Retinal pigment epithelial cell (primary cell): ENCODE measurements at regions not wholly inside any gene's neighbourhood (a gene's known extent, or its start where the extent isn't known, plus 50 kb on each side); places are given as distances from the start of the nearest gene placed in this dataset.

Experiments
- DNase-seq: peaks from one replicate; pipeline ENCODE4 v3.0.0-alpha.2; 2010; ENCODE audit warnings: low read depth
- H3K4me3 ChIP-seq: 2 replicates; pipeline ENCODE4 v1.5.1; 2011; ENCODE audit warnings: mild to moderate bottlenecking, low read length, control low read depth, moderate library complexity
- TF ChIP-seq, protein P1 (sequence below): conservative IDR thresholded peaks from 2 replicates; pipeline ENCODE4 v1.5.1; 2011; ENCODE audit warnings: low read depth, low read length, control low read depth, inconsistent platforms

DNA sequence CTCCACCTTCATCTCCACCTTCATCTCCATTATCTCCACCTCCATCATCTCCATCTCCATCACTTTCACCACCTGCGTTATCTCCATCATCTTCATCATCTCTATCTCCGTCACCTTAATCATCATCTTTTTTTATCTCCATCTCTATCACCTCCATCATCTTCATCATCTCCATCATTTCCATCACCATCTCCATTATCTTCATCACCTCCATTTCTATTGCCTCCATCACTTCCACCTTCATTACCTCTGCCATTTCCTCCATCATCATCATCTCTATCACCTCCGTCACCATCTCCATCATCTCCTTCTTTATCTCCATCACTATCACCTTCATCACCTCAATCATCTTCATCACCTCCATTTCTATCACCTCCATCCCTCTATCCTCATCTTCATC, 573.5 kb downstream of the TBC1D22A start:
- TF ChIP-seq, protein P1, sequence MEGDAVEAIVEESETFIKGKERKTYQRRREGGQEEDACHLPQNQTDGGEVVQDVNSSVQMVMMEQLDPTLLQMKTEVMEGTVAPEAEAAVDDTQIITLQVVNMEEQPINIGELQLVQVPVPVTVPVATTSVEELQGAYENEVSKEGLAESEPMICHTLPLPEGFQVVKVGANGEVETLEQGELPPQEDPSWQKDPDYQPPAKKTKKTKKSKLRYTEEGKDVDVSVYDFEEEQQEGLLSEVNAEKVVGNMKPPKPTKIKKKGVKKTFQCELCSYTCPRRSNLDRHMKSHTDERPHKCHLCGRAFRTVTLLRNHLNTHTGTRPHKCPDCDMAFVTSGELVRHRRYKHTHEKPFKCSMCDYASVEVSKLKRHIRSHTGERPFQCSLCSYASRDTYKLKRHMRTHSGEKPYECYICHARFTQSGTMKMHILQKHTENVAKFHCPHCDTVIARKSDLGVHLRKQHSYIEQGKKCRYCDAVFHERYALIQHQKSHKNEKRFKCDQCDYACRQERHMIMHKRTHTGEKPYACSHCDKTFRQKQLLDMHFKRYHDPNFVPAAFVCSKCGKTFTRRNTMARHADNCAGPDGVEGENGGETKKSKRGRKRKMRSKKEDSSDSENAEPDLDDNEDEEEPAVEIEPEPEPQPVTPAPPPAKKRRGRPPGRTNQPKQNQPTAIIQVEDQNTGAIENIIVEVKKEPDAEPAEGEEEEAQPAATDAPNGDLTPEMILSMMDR: no peak
- DNase-seq: no peak
- no peak overlapping the region for H3K4me3 ChIP-seq

DNA sequence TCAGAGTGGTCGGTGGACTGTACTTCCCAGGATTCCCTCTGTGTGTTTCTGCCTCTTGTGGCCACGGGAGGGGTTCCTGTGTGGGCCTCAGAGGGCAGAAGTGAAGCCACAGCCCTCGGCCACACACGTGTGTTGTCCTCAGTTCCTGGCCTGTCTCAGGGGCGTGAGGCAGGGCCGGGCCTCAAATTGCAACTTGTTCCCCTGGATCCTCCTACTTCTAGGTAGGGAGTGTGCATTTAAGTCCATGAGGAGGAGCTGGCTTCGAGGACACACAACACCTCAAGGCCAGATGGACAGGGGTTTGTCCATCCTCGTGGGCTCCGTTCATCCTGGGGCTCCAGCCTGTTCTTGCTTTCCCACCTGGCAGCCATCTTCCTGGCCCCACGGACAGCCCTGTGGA, 573.0 kb downstream of the TBC1D22A start:
- no peak for DNase-seq
- no peak overlapping the region for H3K4me3 ChIP-seq
- TF ChIP-seq, protein P1: no peak

DNA sequence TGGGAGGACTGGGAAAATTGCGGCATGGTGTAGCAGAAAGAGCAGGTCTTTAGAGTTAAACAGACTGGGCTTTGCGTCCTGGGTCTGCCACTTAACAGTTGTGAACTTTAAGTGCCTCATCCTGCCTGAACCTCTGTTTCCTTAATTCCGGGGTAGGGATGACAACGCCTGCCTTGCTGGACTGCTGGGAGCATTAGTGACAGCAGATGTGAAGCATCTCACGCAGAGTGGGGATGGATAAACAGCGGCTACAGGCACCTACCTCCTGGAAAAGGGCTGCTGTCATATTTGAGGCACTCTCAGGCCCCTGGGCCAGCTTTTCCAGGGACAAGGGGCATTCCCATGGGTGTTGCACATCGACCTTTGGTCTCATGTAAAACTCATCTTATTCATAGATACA, 572.2 kb downstream of the TBC1D22A start:
- TF ChIP-seq, protein P1: no peak
- no peak for DNase-seq
- no peak overlapping the region for H3K4me3 ChIP-seq

DNA sequence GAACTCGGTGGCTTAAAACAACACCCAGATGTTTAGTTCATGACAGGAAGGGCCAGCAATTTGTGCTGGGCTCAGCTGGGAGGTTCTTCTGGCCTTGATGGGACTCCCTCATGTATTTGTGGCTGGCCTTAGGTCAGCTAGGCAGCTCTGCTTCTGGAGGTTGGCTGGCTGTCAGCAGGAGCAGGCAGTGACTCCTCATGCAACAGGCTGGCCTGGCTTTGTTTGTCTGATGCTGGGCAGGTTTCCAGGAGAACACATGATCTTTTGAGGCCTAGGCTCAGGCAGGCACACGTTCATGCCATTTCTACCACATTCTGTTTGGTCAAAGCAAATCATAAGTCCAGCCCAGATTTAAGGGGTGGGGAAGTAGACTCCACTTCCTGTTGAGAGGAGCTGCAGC, 571.2 kb downstream of the TBC1D22A start:
- DNase-seq: peak; percentile 23
- TF ChIP-seq, protein P1: no peak

DNA sequence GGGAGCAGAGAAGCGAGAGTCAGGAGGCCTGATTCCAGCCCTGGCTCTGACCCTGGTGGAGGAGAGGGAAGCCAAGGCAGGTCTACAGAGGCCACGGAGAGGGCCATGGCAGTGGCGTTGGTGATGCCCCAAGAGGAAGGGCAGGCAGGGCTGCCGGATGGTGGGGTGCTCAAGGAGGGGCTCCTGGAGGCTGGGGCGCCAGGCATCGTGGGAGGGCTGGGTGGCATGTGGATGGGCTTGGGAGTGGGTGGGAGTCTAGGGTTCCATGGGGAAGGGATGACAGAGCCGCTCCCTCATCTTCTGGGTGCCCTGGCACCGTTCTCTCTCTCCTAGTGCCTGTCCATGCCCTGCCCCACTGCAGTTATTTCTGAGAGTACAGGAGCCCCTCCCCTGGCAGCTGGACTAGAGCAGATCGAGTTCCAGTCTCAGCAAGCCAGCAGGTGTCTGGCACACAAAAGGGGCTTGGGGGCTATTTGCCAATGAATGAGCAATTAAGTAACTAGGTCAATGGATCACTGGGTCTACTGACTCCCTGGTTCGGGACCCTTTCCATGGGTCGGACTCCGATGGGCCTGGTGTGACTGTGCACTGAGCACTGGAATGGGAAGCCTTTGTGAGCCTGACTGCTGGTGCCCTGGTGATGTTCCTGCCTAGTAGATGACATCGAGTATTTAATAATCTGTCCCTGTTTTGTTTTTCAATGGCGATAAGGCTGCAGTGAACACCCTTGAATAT, 570.0 kb downstream of the TBC1D22A start:
- TF ChIP-seq, protein P1: no peak
- DNase-seq: no peak
- no peak overlapping the region for H3K4me3 ChIP-seq

More for the DNA sequence above, 571.2 kb downstream of the TBC1D22A start:
- no peak overlapping the region for H3K4me3 ChIP-seq

DNA sequence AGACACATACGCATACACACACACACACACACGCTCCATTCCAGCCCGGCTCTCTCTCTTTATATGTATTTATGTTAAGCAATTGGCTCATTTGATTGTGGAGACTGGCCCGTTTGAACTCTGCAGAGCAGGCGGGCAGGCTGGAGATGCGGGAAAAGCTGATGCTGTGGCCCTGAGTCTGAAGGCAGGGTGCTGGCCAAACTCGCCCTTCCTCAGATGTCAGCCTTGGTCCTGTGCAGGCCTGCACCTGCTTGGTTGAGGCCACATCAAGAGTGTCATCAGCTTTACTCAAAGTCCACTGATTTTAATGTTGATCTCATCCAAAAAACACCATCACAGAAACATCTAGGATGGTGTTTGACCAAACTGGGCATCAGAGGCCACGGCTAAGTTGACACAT, 569.3 kb downstream of the TBC1D22A start:
- no peak overlapping the region for H3K4me3 ChIP-seq
- TF ChIP-seq, protein P1: no peak
- DNase-seq: no peak
